ENCODE measurements at regions not wholly inside any gene's neighbourhood (a gene's known extent, or its start where the extent isn't known, plus 50 kb on each side); places are given as distances from the start of the nearest gene placed in this dataset.

DNA sequence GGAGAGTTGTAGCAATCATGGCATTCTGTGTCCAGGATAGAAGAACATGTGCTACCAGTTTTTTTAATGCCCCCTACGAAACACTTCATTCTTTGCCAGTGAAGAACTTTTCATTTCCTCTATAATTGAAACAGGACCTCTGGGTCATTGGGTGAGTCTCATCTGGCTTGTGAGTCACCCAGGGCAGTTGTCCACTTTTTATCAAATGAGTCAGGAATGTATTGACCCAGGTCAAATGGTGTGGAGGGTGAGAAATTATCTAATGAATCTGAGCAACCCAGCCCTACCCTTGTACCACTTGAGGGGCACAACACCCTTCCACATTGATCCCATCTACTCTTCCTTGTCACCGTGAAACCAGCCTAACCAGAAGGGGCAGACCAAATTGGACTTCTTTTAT lies 417.3 kb upstream of the PROX1 start:
- TF ChIP-seq EZH2 (IDR thresholded peaks at IDR 0.05; ENCODE audit: borderline replicate concordance, low read length) = no peak
- TF ChIP-seq, protein P1, sequence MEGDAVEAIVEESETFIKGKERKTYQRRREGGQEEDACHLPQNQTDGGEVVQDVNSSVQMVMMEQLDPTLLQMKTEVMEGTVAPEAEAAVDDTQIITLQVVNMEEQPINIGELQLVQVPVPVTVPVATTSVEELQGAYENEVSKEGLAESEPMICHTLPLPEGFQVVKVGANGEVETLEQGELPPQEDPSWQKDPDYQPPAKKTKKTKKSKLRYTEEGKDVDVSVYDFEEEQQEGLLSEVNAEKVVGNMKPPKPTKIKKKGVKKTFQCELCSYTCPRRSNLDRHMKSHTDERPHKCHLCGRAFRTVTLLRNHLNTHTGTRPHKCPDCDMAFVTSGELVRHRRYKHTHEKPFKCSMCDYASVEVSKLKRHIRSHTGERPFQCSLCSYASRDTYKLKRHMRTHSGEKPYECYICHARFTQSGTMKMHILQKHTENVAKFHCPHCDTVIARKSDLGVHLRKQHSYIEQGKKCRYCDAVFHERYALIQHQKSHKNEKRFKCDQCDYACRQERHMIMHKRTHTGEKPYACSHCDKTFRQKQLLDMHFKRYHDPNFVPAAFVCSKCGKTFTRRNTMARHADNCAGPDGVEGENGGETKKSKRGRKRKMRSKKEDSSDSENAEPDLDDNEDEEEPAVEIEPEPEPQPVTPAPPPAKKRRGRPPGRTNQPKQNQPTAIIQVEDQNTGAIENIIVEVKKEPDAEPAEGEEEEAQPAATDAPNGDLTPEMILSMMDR (IDR thresholded peaks at IDR 0.05; ENCODE audit: low read length) = no peak
- H3K9ac ChIP-seq (ENCODE audit: low read length) = no peak overlapping the region

DNA sequence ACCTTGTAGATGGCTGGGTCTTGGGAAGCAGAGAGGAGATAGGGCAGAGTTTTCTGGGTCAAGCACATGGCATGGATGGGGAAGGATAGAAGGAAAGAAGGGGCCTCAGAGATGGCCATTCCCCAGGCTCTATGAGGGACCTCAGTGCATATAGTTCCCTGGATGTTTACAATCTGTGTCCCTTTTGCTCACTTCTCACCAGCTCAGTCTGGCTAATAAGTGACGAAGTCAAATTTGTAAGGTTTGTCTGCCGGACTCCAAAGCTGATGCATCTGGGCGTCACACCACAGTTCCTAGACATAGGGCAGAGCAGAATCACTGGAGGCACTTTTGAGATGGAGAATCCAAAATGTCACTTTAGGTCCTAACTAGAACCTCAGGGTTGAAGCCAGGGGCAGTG lies 416.4 kb upstream of the PROX1 start:
- Histone ChIP-seq H3K4me2 (ENCODE audit: low read length) (no peak overlapping the region), H3K4me3 (ENCODE audit: low read depth, low read length, poor library complexity, severe bottlenecking) (no peak overlapping the region), H3K27me3 (ENCODE audit: insufficient read depth, low read length) (no peaks in the 10 kb centered on the region), H3K36me3 (ENCODE audit: insufficient read depth, low read length) (no peaks in the 10 kb centered on the region), H3F3A (ENCODE audit: insufficient read depth, low read length) (no peaks in the 10 kb centered on the region), H3K4me1 (ENCODE audit: insufficient read depth, low read length, severe bottlenecking) (no peaks in the 10 kb centered on the region), H3K79me2 (ENCODE audit: insufficient read depth, low read length) (no peaks in the 10 kb centered on the region), H3K9me2 (ENCODE audit: low read depth, low read length) (no peaks in the 10 kb centered on the region), H3K27ac (ENCODE audit: low read depth, low read length, poor library complexity, severe bottlenecking) (no peak overlapping the region), H4K20me1 (ENCODE audit: insufficient read depth, low read length) (no peaks in the 10 kb centered on the region), H2AFZ (ENCODE audit: low read length) (no peak overlapping the region), H3K9me3 (ENCODE audit: low read length) (no peaks in the 10 kb centered on the region), H3K9ac (ENCODE audit: low read length) (no peak overlapping the region)
- TF ChIP-seq, protein P1 (IDR thresholded peaks at IDR 0.05; ENCODE audit: low read length) = no peak
- TF ChIP-seq EZH2 (IDR thresholded peaks at IDR 0.05; ENCODE audit: borderline replicate concordance, low read length) = no peak

More for the DNA sequence above, 417.3 kb upstream of the PROX1 start:
- no peak overlapping the region for H3K4me3 ChIP-seq (ENCODE audit: low read depth, low read length, poor library complexity, severe bottlenecking)
- H3K79me2 ChIP-seq (ENCODE audit: insufficient read depth, low read length) = no peaks in the 10 kb centered on the region
- H3K9me3 ChIP-seq (ENCODE audit: low read length) = no peaks in the 10 kb centered on the region
- no peak overlapping the region for H3K27ac ChIP-seq (ENCODE audit: low read depth, low read length, poor library complexity, severe bottlenecking)
- H4K20me1 ChIP-seq (ENCODE audit: insufficient read depth, low read length) = no peaks in the 10 kb centered on the region
- no peaks in the 10 kb centered on the region for H3K36me3 ChIP-seq (ENCODE audit: insufficient read depth, low read length)
- no peaks in the 10 kb centered on the region for H3F3A ChIP-seq (ENCODE audit: insufficient read depth, low read length)
- no peaks in the 10 kb centered on the region for H3K9me2 ChIP-seq (ENCODE audit: low read depth, low read length)
- no peak overlapping the region for H3K4me2 ChIP-seq (ENCODE audit: low read length)
- H3K27me3 ChIP-seq (ENCODE audit: insufficient read depth, low read length) = no peaks in the 10 kb centered on the region
- no peaks in the 10 kb centered on the region for H3K4me1 ChIP-seq (ENCODE audit: insufficient read depth, low read length, severe bottlenecking)
- no peak overlapping the region for H2AFZ ChIP-seq (ENCODE audit: low read length)

DNA sequence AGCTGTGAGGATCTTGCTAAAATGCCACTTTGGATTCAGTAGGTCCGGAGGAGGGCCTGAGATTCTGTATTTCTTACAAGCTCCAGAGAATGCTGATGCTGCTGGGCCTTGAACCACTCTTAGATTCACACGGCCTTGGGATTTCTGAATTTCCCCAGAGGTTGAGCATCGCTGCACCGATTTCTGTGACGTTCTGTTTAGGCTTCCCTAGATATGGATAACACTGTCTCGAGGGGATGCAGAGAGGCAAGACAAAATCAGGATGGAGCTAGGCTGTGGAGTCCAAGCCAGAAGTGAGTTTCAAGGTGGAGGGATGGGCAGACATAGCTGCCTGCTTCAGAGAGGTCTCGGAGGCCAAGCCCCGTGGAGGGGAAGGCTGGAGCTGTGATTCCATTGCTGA lies 415.9 kb upstream of the PROX1 start:
- no peak overlapping the region for H3K9ac ChIP-seq (ENCODE audit: low read length)
- no peaks in the 10 kb centered on the region for H3K9me3 ChIP-seq (ENCODE audit: low read length)
- no peaks in the 10 kb centered on the region for H3K79me2 ChIP-seq (ENCODE audit: insufficient read depth, low read length)
- no peak overlapping the region for H2AFZ ChIP-seq (ENCODE audit: low read length)
- H4K20me1 ChIP-seq (ENCODE audit: insufficient read depth, low read length) = no peaks in the 10 kb centered on the region
- TF ChIP-seq EZH2 (IDR thresholded peaks at IDR 0.05; ENCODE audit: borderline replicate concordance, low read length) = no peak
- TF ChIP-seq, protein P1 (IDR thresholded peaks at IDR 0.05; ENCODE audit: low read length) = no peak
- no peaks in the 10 kb centered on the region for H3F3A ChIP-seq (ENCODE audit: insufficient read depth, low read length)
- H3K9me2 ChIP-seq (ENCODE audit: low read depth, low read length) = no peaks in the 10 kb centered on the region
- no peaks in the 10 kb centered on the region for H3K36me3 ChIP-seq (ENCODE audit: insufficient read depth, low read length)
- H3K27me3 ChIP-seq (ENCODE audit: insufficient read depth, low read length) = no peaks in the 10 kb centered on the region
- no peak overlapping the region for H3K4me3 ChIP-seq (ENCODE audit: low read depth, low read length, poor library complexity, severe bottlenecking)
- H3K4me2 ChIP-seq (ENCODE audit: low read length) = no peak overlapping the region
- H3K4me1 ChIP-seq (ENCODE audit: insufficient read depth, low read length, severe bottlenecking) = no peaks in the 10 kb centered on the region
- no peak overlapping the region for H3K27ac ChIP-seq (ENCODE audit: low read depth, low read length, poor library complexity, severe bottlenecking)

Data from OCI-LY1 (cell line).